ENCODE measurements at regions not wholly inside any gene's neighbourhood (a gene's known extent, or its start where the extent isn't known, plus 50 kb on each side); places are given as distances from the start of the nearest gene placed in this dataset.
A peak's percentile ranks its signal among the peaks of the same experiment; 100 is the strongest.

DNA sequence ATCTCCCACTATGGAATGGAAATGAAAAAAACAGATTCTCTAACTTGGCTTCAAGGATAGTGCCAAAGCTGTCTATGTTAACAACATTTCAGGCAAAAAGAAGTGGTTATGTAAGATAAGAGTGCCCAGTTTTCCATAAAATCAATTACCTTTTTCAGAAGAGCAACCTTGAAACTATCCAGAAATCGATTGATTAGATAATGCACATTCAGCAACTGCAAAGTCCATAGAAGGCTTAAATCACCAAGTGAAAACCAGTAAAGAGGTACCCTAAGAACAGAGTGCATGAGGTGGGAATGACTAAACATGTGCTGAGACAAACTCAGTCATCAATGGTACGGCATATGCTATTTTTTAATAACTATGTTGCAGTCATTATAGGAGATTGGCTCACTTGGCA is 71.9 kb upstream of the TNKS2 start:
- H3K4me3 ChIP-seq = no peak overlapping the region
- H3K9me3 ChIP-seq = no peaks in the 10 kb centered on the region
- no peak for DNase-seq (ENCODE audit: low spot score in 2 of 2)
- H3K36me3 ChIP-seq = no peaks in the 10 kb centered on the region
- H3K4me1 ChIP-seq = no peaks in the 10 kb centered on the region
- intact Hi-C loops (cut with DNase I; ENCODE audit: low total_unique reads) = no loop called here
- no peak for TF ChIP-seq POLR2A (IDR thresholded peaks at IDR 0.05)
- TF ChIP-seq CTCF (IDR thresholded peaks at IDR 0.05) = no peak
- no peak for TF ChIP-seq POLR2AphosphoS5 (IDR thresholded peaks at IDR 0.05)
- no peaks in the 10 kb centered on the region for H3K27me3 ChIP-seq
- H3K27ac ChIP-seq = no peak overlapping the region

DNA sequence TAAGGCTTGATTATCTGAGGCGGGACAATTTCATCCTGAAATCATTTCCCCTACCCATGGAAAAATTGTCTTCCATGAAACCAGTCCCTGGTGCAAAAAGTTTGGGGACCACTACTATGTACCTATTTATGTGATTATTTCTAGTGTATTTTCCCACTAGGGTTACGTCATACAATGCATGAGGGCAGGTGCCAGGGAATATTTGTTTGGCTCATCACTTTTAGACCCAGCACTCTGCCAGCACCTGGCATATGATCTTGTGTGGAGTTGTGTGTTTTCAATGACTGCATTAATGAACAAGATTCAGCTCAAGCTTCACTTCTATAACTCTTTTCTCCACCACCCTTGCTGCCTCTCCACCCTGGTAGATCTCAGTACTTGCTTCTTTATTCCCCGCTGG is 73.3 kb upstream of the TNKS2 start:
- TF ChIP-seq POLR2AphosphoS5 (IDR thresholded peaks at IDR 0.05) (no peak), CTCF (IDR thresholded peaks at IDR 0.05) (no peak), POLR2A (IDR thresholded peaks at IDR 0.05) (no peak)
- Histone ChIP-seq H3K4me1 (no peaks in the 10 kb centered on the region), H3K4me3 (no peak overlapping the region), H3K36me3 (no peaks in the 10 kb centered on the region), H3K27me3 (no peaks in the 10 kb centered on the region), H3K27ac (no peak overlapping the region), H3K9me3 (no peaks in the 10 kb centered on the region)
- intact Hi-C loops (cut with DNase I; ENCODE audit: low total_unique reads) = no loop called here
- DNase-seq (ENCODE audit: low spot score in 2 of 2) = no peak

- TF ChIP-seq POLR2A (IDR thresholded peaks at IDR 0.05) (no peak), CTCF (IDR thresholded peaks at IDR 0.05) (no peak), POLR2AphosphoS5 (IDR thresholded peaks at IDR 0.05) (no peak)
- Histone ChIP-seq H3K4me1 (no peaks in the 10 kb centered on the region), H3K4me3 (no peak overlapping the region), H3K27ac (no peak overlapping the region), H3K36me3 (no peaks in the 10 kb centered on the region), H3K27me3 (no peaks in the 10 kb centered on the region), H3K9me3 (peaks cover 0 to 9% of the 10 kb centered on the region in 2 donors)
- no peak for DNase-seq (ENCODE audit: low spot score in 2 of 2)
- intact Hi-C loops (cut with DNase I; ENCODE audit: low total_unique reads) = no loop called here
These were observed 80.7 kb upstream of the PPP1R3C start for GRCh38 chr10:91713461-91714072.

- peak overlapping the region in 1 of 2 donors; percentile 50 for H3K27ac ChIP-seq
- intact Hi-C loops (cut with DNase I; ENCODE audit: low total_unique reads) = no loop called here
- peak overlapping the region in 1 of 3 donors; percentile 45 for H3K4me3 ChIP-seq
- no peaks in the 10 kb centered on the region for H3K36me3 ChIP-seq
- no peaks in the 10 kb centered on the region for H3K27me3 ChIP-seq
- H3K4me1 ChIP-seq = no peaks in the 10 kb centered on the region
- peaks cover 0 to 9% of the 10 kb centered on the region in 2 donors for H3K9me3 ChIP-seq
- no peak for TF ChIP-seq POLR2A (IDR thresholded peaks at IDR 0.05)
- no peak for TF ChIP-seq CTCF (IDR thresholded peaks at IDR 0.05)
- TF ChIP-seq POLR2AphosphoS5 (IDR thresholded peaks at IDR 0.05) = no peak
- no peak for DNase-seq (ENCODE audit: low spot score in 2 of 2)
These were observed 79.2 kb upstream of the PPP1R3C start for GRCh38 chr10:91711885-91712680.

GRCh38 chr10:91709394-91709798 is 76.5 kb upstream of the PPP1R3C start:
- H3K36me3 ChIP-seq = no peaks in the 10 kb centered on the region
- no peaks in the 10 kb centered on the region for H3K9me3 ChIP-seq
- no peak overlapping the region for H3K4me3 ChIP-seq
- intact Hi-C loops (cut with DNase I; ENCODE audit: low total_unique reads) = no loop called here
- no peak for DNase-seq (ENCODE audit: low spot score in 2 of 2)
- no peaks in the 10 kb centered on the region for H3K4me1 ChIP-seq
- H3K27me3 ChIP-seq = no peaks in the 10 kb centered on the region
- no peak overlapping the region for H3K27ac ChIP-seq
- TF ChIP-seq POLR2AphosphoS5 (IDR thresholded peaks at IDR 0.05) (no peak), CTCF (IDR thresholded peaks at IDR 0.05) (no peak), POLR2A (IDR thresholded peaks at IDR 0.05) (no peak)

All from breast epithelium (tissue), 4 donors.